Liver (tissue), 8 donors: ENCODE measurements at regions not wholly inside any gene's neighbourhood (a gene's known extent, or its start where the extent isn't known, plus 50 kb on each side); places are given as distances from the start of the nearest gene placed in this dataset.

ENCODE experiments used
- DNase-seq: peaks from one replicate; pipeline ENCODE4 v3.0.0-alpha.2; 2017; ENCODE audit warnings: low spot score
- H3K27ac ChIP-seq, 2 donors: one replicate each; pipeline ENCODE4 v1.7.0; 2013; ENCODE audit warnings: inconsistent platforms in 2 of 2, low read length in 2 of 2, control low read depth in 1 of 2, low read depth in 1 of 2, mild to moderate bottlenecking in 1 of 2
- H3K27me3 ChIP-seq, 4 donors: one replicate each; pipeline versions ENCODE4 v1.6.1 to v1.7.0; 2013; ENCODE audit warnings: low read length in 3 of 4, inconsistent platforms in 1 of 4, mild to moderate bottlenecking in 1 of 4, moderate library complexity in 1 of 4; ENCODE audit not compliant: control insufficient read depth in 4 of 4, insufficient read depth in 4 of 4
- H3K36me3 ChIP-seq, 4 donors: one replicate each; pipeline versions ENCODE4 v1.6.1 to v1.7.0; 2013; ENCODE audit warnings: low read length in 3 of 4, mild to moderate bottlenecking in 3 of 4, low read depth in 1 of 4, moderate library complexity in 1 of 4; ENCODE audit not compliant: control insufficient read depth in 4 of 4, insufficient read depth in 3 of 4
- H3K4me1 ChIP-seq, 4 donors: one replicate each; pipeline versions ENCODE4 v1.6.1 to v1.7.0; 2013; ENCODE audit warnings: low read length in 3 of 4, mild to moderate bottlenecking in 3 of 4, moderate library complexity in 1 of 4; ENCODE audit not compliant: control insufficient read depth in 4 of 4, insufficient read depth in 4 of 4
- H3K4me3 ChIP-seq, 3 donors: one replicate each; pipeline versions ENCODE4 v1.6.1 to v1.7.0; 2013; ENCODE audit warnings: low read length in 3 of 3, control low read depth in 1 of 3, low read depth in 1 of 3, mild to moderate bottlenecking in 1 of 3
- H3K9ac ChIP-seq, 2 donors: one replicate each; pipeline ENCODE4 v1.7.0; 2013; ENCODE audit warnings: low read length in 2 of 2, mild to moderate bottlenecking in 2 of 2, moderate library complexity in 2 of 2, control low read depth in 1 of 2, low read depth in 1 of 2
- H3K9me3 ChIP-seq, 4 donors: one replicate each; pipeline versions ENCODE4 v1.6.1 to v1.7.0; 2013; ENCODE audit warnings: low read length in 3 of 4; ENCODE audit not compliant: control insufficient read depth in 4 of 4
- ATF3 ChIP-seq: IDR thresholded peaks from 2 replicates; pipeline ENCODE4 v1.6.1; 2016; ENCODE audit warnings: antibody characterized with exemption
- EGR1 ChIP-seq, 2 donors: IDR thresholded peaks; 2 replicates each; pipeline ENCODE4 v1.6.1; 2016 to 2018; ENCODE audit warnings: antibody characterized with exemption in 2 of 2, low read depth in 2 of 2
- FOXA1 ChIP-seq: IDR thresholded peaks from 2 replicates; pipeline ENCODE4 v1.6.1; 2016; ENCODE audit warnings: antibody characterized with exemption
- FOXA2 ChIP-seq: IDR thresholded peaks from 2 replicates; pipeline ENCODE4 v1.6.1; 2016; ENCODE audit warnings: antibody characterized with exemption
- GABPA ChIP-seq, 2 donors: IDR thresholded peaks in 1 of 2; conservative IDR thresholded peaks in 1 of 2; 2 replicates each; pipeline ENCODE4 v1.6.1; 2016; ENCODE audit warnings: antibody characterized with exemption in 2 of 2, mild to moderate bottlenecking in 1 of 2, moderate library complexity in 1 of 2
- HNF4A ChIP-seq, 2 donors: conservative IDR thresholded peaks; 2 replicates each; pipeline ENCODE4 v1.6.1; 2016; ENCODE audit warnings: antibody characterized with exemption in 2 of 2, mild to moderate bottlenecking in 2 of 2
- HNF4G ChIP-seq: IDR thresholded peaks from 2 replicates; pipeline ENCODE4 v1.6.1; 2016; ENCODE audit warnings: antibody characterized with exemption
- MAX ChIP-seq: IDR thresholded peaks from 2 replicates; pipeline ENCODE4 v1.6.1; 2016; ENCODE audit warnings: antibody characterized with exemption
- NR2F2 ChIP-seq: IDR thresholded peaks from 2 replicates; pipeline ENCODE4 v1.6.1; 2016; ENCODE audit warnings: antibody characterized with exemption
- RAD21 ChIP-seq, 2 donors: IDR thresholded peaks; 2 replicates each; pipeline ENCODE4 v1.6.1; 2016; ENCODE audit warnings: antibody characterized with exemption in 2 of 2, mild to moderate bottlenecking in 2 of 2
- REST ChIP-seq: IDR thresholded peaks from 2 replicates; pipeline ENCODE4 v1.6.1; 2016; ENCODE audit warnings: antibody characterized with exemption, mild to moderate bottlenecking
- RXRA ChIP-seq, 2 donors: IDR thresholded peaks; 2 replicates each; pipeline ENCODE4 v1.6.1; 2017 to 2018; ENCODE audit warnings: antibody characterized with exemption in 2 of 2, mild to moderate bottlenecking in 1 of 2
- SP1 ChIP-seq: IDR thresholded peaks from 2 replicates; pipeline ENCODE4 v1.6.1; 2018; ENCODE audit warnings: antibody characterized with exemption, mild to moderate bottlenecking
- TAF1 ChIP-seq: conservative IDR thresholded peaks from 2 replicates; pipeline ENCODE4 v1.6.1; 2016; ENCODE audit warnings: antibody characterized with exemption, mild to moderate bottlenecking
- YY1 ChIP-seq: IDR thresholded peaks from 2 replicates; pipeline ENCODE4 v1.6.1; 2016; ENCODE audit warnings: antibody characterized with exemption, mild to moderate bottlenecking
- ZBTB33 ChIP-seq: IDR thresholded peaks from 2 replicates; pipeline ENCODE4 v1.6.1; 2016; ENCODE audit warnings: antibody characterized with exemption
- WGBS: extraction: QIAGEN DNeasy Blood & Tissue Kit; methylation state at CpG from one replicate; pipeline ENCODE4 v1.1.7; 2013; 5-methylcytosine and 5-hydroxymethylcytosine counted together
- TF ChIP-seq, protein P1 (sequence below): fragments of 150-350 bp; IDR thresholded peaks from 2 replicates; pipeline ENCODE4 v1.5.1; 2017; ENCODE audit warnings: improper control_type of control experiment, low read depth, low read length; ENCODE audit not compliant: missing input control
- donor health status: healthy.
- donor health status: healthy.
- donor health status: healthy.
- donor health status: healthy.
- donor health status: healthy.

GRCh38 chr2:150191349-150191748 lies 296.1 kb downstream of the RND3 start:
- H3K36me3 ChIP-seq: peaks cover 0 to 7% (median 1%) of the 10 kb centered on the region in 4 donors
- H3K4me3 ChIP-seq: no peak overlapping the region
- DNase-seq: no peak
- H3K9ac ChIP-seq: no peak overlapping the region
- no peak for TF ChIP-seq NR2F2
- no peak for TF ChIP-seq MAX
- TF ChIP-seq TAF1: no peak
- TF ChIP-seq RXRA (IDR thresholded peaks at IDR 0.05): no peak
- no peak for TF ChIP-seq FOXA1
- TF ChIP-seq REST: no peak
- TF ChIP-seq HNF4G: no peak
- peaks cover 0 to 12% (median 4%) of the 10 kb centered on the region in 4 donors for H3K4me1 ChIP-seq
- H3K27me3 ChIP-seq: no peaks in the 10 kb centered on the region
- H3K9me3 ChIP-seq: peaks cover 2 to 10% (median 4%) of the 10 kb centered on the region in 4 donors
- no peak overlapping the region for H3K27ac ChIP-seq
- 87% methylated on average over 4 of the region's 4 CpGs for WGBS

DNA sequence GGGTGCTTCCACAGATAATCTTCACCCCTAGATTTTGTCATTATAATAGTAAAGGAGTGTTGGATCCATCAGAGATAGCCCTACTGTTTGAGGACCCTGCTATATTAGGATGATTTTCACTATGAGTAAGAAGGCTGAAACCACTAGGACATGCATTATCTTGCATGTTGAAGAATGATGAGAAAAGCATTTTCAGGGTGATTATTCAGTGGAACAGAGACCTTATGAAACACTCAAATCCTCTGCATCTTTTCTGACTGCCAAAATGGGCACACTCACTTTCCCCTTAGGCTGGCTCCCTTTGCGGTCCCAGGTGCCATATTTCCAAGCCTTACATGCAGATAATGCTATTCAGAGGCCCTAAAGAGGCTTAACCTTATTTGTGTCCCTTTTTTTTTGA lies 296.9 kb downstream of the RND3 start:
- Histone ChIP-seq H3K4me3 (no peak overlapping the region), H3K36me3 (peaks cover 0 to 7% (median 1%) of the 10 kb centered on the region in 4 donors), H3K4me1 (peaks cover 0 to 12% (median 4%) of the 10 kb centered on the region in 4 donors), H3K9ac (no peak overlapping the region), H3K27me3 (no peaks in the 10 kb centered on the region), H3K27ac (no peak overlapping the region), H3K9me3 (peaks cover 2 to 7% (median 4%) of the 10 kb centered on the region in 4 donors)
- no peak for TF ChIP-seq ZBTB33
- TF ChIP-seq TAF1: no peak
- TF ChIP-seq MAX: no peak
- no peak for TF ChIP-seq GABPA (IDR thresholded peaks at IDR 0.05 in 1 of 2, conservative IDR thresholded peaks at IDR 0.05 in 1 of 2)
- TF ChIP-seq RXRA (IDR thresholded peaks at IDR 0.05): no peak
- no peak for TF ChIP-seq ATF3
- TF ChIP-seq FOXA2: no peak
- no peak for TF ChIP-seq RAD21 (IDR thresholded peaks at IDR 0.05)
- TF ChIP-seq EGR1 (IDR thresholded peaks at IDR 0.05; ENCODE audit: low read depth in 2 of 2): no peak
- no peak for TF ChIP-seq NR2F2
- no peak for TF ChIP-seq FOXA1
- no peak for TF ChIP-seq HNF4G
- no peak for TF ChIP-seq YY1
- no peak for TF ChIP-seq SP1
- TF ChIP-seq, protein P1, sequence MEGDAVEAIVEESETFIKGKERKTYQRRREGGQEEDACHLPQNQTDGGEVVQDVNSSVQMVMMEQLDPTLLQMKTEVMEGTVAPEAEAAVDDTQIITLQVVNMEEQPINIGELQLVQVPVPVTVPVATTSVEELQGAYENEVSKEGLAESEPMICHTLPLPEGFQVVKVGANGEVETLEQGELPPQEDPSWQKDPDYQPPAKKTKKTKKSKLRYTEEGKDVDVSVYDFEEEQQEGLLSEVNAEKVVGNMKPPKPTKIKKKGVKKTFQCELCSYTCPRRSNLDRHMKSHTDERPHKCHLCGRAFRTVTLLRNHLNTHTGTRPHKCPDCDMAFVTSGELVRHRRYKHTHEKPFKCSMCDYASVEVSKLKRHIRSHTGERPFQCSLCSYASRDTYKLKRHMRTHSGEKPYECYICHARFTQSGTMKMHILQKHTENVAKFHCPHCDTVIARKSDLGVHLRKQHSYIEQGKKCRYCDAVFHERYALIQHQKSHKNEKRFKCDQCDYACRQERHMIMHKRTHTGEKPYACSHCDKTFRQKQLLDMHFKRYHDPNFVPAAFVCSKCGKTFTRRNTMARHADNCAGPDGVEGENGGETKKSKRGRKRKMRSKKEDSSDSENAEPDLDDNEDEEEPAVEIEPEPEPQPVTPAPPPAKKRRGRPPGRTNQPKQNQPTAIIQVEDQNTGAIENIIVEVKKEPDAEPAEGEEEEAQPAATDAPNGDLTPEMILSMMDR: no peak
- no peak for TF ChIP-seq HNF4A (conservative IDR thresholded peaks at IDR 0.05)
- TF ChIP-seq REST: no peak
- WGBS: 98% methylated on average over 1 of the region's 1 CpG
- DNase-seq: no peak
